Erythroblast (primary cell): ENCODE measurements at regions not wholly inside any gene's neighbourhood (a gene's known extent, or its start where the extent isn't known, plus 50 kb on each side); places are given as distances from the start of the nearest gene placed in this dataset.

ENCODE experiments used
- GATA1 ChIP-seq: IDR thresholded peaks from 2 replicates; pipeline ENCODE4 v1.6.1; 2011; ENCODE audit warnings: low read depth, mild to moderate bottlenecking, control low read depth, low read length, moderate library complexity
- POLR2A ChIP-seq: IDR thresholded peaks from 2 replicates; pipeline ENCODE4 v1.6.1; 2011; ENCODE audit warnings: mild to moderate bottlenecking, low read length

DNA sequence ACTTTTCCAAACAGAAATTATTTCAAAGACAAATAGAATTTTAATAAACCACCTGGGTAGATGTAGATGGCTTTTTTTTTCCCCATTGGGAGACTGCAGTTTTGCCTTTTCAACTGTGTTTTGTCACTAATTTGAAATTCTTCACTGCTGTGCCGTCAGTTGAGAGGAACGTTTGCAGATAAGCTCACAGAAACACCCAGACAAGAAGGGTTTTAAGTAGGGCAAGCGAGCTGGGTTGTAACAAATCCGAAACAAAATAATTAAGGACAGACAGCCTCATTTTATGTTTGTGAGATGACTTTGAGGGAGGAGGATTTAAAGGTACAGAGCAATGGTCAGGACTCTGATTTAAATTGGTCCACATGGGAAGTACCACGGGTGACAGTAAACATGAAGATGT, 155.1 kb upstream of the NTRK2 start:
- TF ChIP-seq POLR2A (no peak), GATA1 (no peak)
